ENCODE measurements at regions not wholly inside any gene's neighbourhood (a gene's known extent, or its start where the extent isn't known, plus 50 kb on each side); places are given as distances from the start of the nearest gene placed in this dataset.

DNA sequence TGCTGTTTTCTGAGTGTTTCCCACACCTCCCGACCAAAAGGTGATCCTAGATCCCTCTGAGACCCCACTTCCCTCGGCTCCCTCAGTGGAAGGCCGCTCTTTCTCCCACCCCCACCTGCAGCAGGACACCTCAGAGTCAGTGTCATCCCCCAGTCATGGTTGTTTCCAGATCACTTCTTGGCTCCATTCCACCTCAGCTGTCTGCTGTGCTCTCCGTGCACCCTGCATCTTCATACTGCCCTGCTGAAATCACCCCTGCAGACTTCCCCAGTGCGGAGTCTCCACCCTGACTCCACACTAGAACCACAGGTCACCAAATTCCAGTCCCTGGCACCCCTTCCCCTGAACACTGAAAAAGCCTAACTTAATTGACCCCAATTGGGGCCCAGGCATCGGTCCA is 255.1 kb upstream of the CDYL start:
- H3K27me3 Mint-ChIP-seq, result no peaks in the 10 kb centered on the region

GRCh38 chr6:4518506-4518905 is 257.7 kb upstream of the CDYL start:
- H3K4me1 Mint-ChIP-seq, result no peaks in the 10 kb centered on the region
- no peak overlapping the region for H3K27ac Mint-ChIP-seq
- CTCF ChIA-PET, result no interaction called here
- no peak for DNase-seq
- no peak overlapping the region for H3K4me3 Mint-ChIP-seq
- no peaks in the 10 kb centered on the region for H3K36me3 Mint-ChIP-seq
- H3K27me3 Mint-ChIP-seq, result no peaks in the 10 kb centered on the region
- H3K9me3 Mint-ChIP-seq, result no peaks in the 10 kb centered on the region

More for the DNA sequence above, 255.1 kb upstream of the CDYL start:
- CTCF ChIA-PET, result no interaction called here
- DNase-seq, result no peak
- Mint-ChIP-seq H3K4me3 (no peak overlapping the region), H3K27ac (no peak overlapping the region), H3K36me3 (no peaks in the 10 kb centered on the region), H3K9me3 (no peaks in the 10 kb centered on the region), H3K4me1 (no peaks in the 10 kb centered on the region)

DNA sequence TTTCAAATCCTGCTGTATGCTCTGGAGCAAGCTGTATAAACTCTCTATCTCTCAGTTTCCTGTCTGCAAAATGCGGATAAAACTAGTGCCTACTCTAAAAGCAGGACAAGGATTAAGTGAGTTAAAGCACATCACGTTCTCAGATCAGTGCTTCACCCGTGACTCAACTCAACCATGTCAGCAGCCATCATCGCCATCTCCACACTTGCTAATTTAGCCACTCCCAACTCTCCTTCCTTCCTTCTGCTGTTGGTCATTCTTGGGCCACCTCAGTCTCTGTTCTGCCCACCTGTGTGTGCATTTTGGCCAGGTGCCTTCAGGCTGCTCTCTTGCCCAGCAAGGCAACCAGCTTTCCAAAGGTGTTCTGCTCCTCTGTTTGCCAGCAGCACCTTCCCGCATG is 260.0 kb upstream of the CDYL start:
- Mint-ChIP-seq H3K27me3 (no peaks in the 10 kb centered on the region), H3K4me3 (no peak overlapping the region), H3K4me1 (no peaks in the 10 kb centered on the region), H3K36me3 (no peaks in the 10 kb centered on the region), H3K27ac (no peak overlapping the region), H3K9me3 (no peaks in the 10 kb centered on the region)
- CTCF ChIA-PET, result no interaction called here
- DNase-seq, result no peak

DNA sequence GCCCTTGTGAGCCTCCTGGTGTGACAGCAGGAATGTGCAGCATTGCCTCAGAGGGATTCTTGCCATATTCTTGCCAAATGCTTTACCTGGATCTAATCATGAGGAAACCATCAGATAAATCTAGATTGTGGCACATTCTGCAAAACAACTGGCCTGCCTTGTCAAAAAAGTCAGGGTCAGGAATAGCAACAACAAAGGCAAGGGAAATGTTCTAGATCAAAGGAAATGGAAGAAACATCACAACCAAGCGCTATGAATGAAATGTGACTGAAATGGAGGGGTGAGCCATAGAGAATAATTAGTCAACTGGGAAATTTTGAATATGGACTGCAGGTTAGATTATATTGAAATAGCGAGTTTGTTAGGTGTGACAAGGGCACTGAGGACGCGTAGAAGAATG is 262.6 kb upstream of the CDYL start:
- H3K9me3 Mint-ChIP-seq, result no peaks in the 10 kb centered on the region
- no peaks in the 10 kb centered on the region for H3K4me1 Mint-ChIP-seq
- H3K4me3 Mint-ChIP-seq, result no peak overlapping the region
- DNase-seq, result no peak
- H3K27ac Mint-ChIP-seq, result no peak overlapping the region
- H3K27me3 Mint-ChIP-seq, result peaks cover 3% of the 10 kb centered on the region
- H3K36me3 Mint-ChIP-seq, result no peaks in the 10 kb centered on the region
- CTCF ChIA-PET, result no interaction called here

- Mint-ChIP-seq H3K27me3 (peaks cover 3% of the 10 kb centered on the region), H3K4me1 (no peaks in the 10 kb centered on the region)
Observed at GRCh38 chr6:4512051-4512471, 264.1 kb upstream of the CDYL start.

GRCh38 chr6:4511641-4512020 is 264.6 kb upstream of the CDYL start:
- Mint-ChIP-seq H3K4me3 (no peak overlapping the region), H3K27ac (no peak overlapping the region), H3K4me1 (no peaks in the 10 kb centered on the region), H3K9me3 (no peaks in the 10 kb centered on the region), H3K36me3 (no peaks in the 10 kb centered on the region), H3K27me3 (peaks cover 3% of the 10 kb centered on the region)
- CTCF ChIA-PET, result no interaction called here
- DNase-seq, result no peak

More at GRCh38 chr6:4512051-4512471, 264.1 kb upstream of the CDYL start:
- no peaks in the 10 kb centered on the region for H3K36me3 Mint-ChIP-seq
- H3K4me3 Mint-ChIP-seq, result no peak overlapping the region
- no peak for DNase-seq
- no peaks in the 10 kb centered on the region for H3K9me3 Mint-ChIP-seq
- no peak overlapping the region for H3K27ac Mint-ChIP-seq
- CTCF ChIA-PET, result no interaction called here

DNA sequence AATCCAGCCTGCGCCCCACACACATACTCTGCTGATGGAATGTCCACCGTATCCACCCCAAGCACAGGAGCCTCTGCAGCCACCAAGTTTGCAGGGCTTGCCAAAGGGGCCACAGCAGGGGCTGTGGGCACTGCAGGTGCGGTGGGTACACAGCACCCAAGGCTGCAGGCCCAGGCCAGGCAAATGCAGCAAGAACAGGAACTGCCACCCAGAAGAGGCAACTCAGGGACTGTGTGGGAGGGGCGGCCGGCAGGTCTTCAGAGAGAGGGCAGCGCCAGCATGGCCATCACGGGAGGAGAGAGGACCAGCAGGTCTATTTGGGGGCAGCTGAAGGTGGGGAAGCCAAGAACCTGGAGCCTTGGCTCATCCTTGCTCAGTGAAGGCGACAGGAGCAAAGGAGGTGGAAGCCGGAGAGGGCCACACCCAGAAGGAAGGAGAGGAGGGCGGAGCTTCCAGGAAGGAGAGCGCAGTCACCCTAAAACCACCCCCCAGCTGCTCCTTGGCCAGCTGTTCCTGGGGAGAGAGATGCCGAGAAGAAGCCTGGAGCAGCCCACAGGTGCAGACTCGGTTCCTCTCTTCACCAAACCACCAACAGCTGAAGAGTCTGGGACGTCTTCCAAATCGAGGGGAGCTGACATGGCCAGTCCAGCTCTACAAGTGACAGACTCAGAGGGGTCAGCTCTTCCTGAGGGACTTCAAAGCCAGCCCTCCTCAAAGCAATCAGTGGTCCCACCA is 265.1 kb upstream of the CDYL start:
- H3K27me3 Mint-ChIP-seq, result peaks cover 7% of the 10 kb centered on the region
- CTCF ChIA-PET, result no interaction called here
- H3K4me3 Mint-ChIP-seq, result no peak overlapping the region
- DNase-seq, result no peak
- H3K27ac Mint-ChIP-seq, result no peak overlapping the region
- H3K9me3 Mint-ChIP-seq, result no peaks in the 10 kb centered on the region
- no peaks in the 10 kb centered on the region for H3K4me1 Mint-ChIP-seq
- H3K36me3 Mint-ChIP-seq, result no peaks in the 10 kb centered on the region

DNA sequence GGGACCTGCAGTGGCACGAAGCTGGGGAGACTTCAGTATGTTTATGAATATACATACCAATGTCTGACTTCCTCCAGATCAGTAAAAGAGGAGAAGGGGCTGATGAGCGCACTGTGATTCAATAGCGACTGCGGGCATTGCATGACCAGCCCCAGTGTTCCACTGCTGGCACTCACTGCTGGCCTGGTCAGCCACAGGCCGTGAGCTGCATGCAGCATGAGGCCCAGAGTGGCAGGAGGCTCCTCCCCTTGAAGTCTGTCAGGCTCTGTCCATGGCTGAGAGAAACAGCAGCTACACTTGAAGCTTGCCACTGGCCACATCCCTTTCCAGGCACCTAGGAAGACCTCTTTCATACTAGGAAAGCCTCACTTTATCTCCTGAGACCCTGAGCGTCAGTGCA is 265.9 kb upstream of the CDYL start:
- Mint-ChIP-seq H3K4me3 (no peak overlapping the region), H3K27ac (no peak overlapping the region), H3K4me1 (no peaks in the 10 kb centered on the region), H3K9me3 (no peaks in the 10 kb centered on the region), H3K36me3 (no peaks in the 10 kb centered on the region), H3K27me3 (peaks cover 7% of the 10 kb centered on the region)
- CTCF ChIA-PET, result no interaction called here
- no peak for DNase-seq

GRCh38 chr6:4509506-4509905 is 266.7 kb upstream of the CDYL start:
- Mint-ChIP-seq H3K4me3 (no peak overlapping the region), H3K36me3 (no peaks in the 10 kb centered on the region), H3K27me3 (peaks cover 7% of the 10 kb centered on the region), H3K9me3 (no peaks in the 10 kb centered on the region), H3K4me1 (no peaks in the 10 kb centered on the region), H3K27ac (no peak overlapping the region)
- CTCF ChIA-PET, result no interaction called here
- DNase-seq, result no peak

DNA sequence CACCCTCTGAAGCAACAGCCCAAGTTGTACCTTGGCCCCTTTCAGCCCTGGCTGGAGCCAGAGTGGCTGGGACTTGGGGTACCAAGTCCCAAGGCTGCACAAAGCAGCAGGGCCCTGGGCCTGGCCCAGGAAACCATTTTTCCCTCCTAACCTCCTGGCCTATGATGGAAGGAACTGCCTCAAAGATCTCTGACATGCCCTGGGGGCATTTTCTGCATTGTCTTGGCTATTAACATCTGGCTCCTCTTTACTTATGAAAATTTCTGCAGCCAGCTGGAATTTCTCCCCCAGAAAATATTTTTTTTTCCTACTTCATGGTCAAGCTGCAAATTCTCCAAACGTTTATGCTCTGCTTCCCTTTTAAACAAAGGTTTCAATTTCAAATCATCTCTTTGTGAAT is 269.4 kb upstream of the CDYL start:
- peaks cover 7% of the 10 kb centered on the region for H3K27me3 Mint-ChIP-seq
- CTCF ChIA-PET, result no interaction called here
- H3K9me3 Mint-ChIP-seq, result no peaks in the 10 kb centered on the region
- no peak overlapping the region for H3K4me3 Mint-ChIP-seq
- no peaks in the 10 kb centered on the region for H3K4me1 Mint-ChIP-seq
- no peak overlapping the region for H3K27ac Mint-ChIP-seq
- no peak for DNase-seq
- H3K36me3 Mint-ChIP-seq, result no peaks in the 10 kb centered on the region

- Mint-ChIP-seq H3K4me1 (no peaks in the 10 kb centered on the region), H3K9me3 (no peaks in the 10 kb centered on the region), H3K4me3 (no peak overlapping the region), H3K36me3 (no peaks in the 10 kb centered on the region), H3K27me3 (peaks cover 7% of the 10 kb centered on the region), H3K27ac (no peak overlapping the region)
- no peak for DNase-seq
- CTCF ChIA-PET, result no interaction called here
Observed at GRCh38 chr6:4506223-4506622, 270.0 kb upstream of the CDYL start.

GRCh38 chr6:4504700-4505099 is 271.5 kb upstream of the CDYL start:
- no peak overlapping the region for H3K27ac Mint-ChIP-seq
- no peak overlapping the region for H3K4me3 Mint-ChIP-seq
- no peaks in the 10 kb centered on the region for H3K4me1 Mint-ChIP-seq
- H3K36me3 Mint-ChIP-seq, result no peaks in the 10 kb centered on the region
- CTCF ChIA-PET, result no interaction called here
- no peaks in the 10 kb centered on the region for H3K9me3 Mint-ChIP-seq
- no peak for DNase-seq
- H3K27me3 Mint-ChIP-seq, result peaks cover 4% of the 10 kb centered on the region

DNA sequence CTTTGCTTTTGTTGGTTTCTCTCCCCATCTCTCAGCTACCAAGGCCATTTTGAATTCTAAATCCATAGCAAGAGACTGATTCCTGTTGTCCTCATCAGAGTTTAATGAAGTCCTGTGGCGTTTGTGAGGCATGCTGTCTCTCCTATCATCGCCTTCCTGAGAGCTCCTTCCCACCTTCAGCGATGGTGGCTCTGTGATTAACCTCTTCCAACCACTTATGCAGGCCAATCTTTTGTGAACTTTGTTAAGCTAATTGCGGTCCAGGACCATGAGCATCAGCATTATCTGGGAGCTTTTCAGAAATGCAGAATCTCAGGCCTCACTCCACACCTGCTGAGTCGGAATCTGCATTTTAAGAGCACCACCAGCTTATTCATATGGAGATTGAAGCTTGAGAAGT is 272.5 kb upstream of the CDYL start:
- no peak for DNase-seq
- Mint-ChIP-seq H3K27me3 (peaks cover 4% of the 10 kb centered on the region), H3K36me3 (no peaks in the 10 kb centered on the region), H3K4me3 (no peak overlapping the region), H3K9me3 (no peaks in the 10 kb centered on the region), H3K27ac (no peak overlapping the region), H3K4me1 (no peaks in the 10 kb centered on the region)
- CTCF ChIA-PET, result no interaction called here

DNA sequence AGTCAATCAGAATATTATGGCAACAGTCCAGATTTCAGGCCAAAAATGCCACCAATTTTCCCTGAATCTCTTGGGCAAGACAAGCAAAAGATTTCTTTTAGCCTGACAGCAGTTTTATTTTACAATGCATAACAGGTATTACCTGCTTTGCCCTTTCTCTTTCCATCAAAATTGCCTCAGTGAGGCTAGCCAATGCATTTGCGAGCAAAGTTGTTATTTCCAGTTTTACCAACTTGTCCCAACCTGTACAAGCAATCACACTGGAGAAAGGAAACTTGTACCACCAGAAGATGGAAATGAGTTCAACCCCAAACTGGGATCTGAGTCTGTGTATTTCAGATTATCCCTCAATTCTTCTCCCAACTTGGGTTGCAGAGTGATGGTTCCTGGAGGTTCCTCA is 279.9 kb upstream of the CDYL start:
- no peak for DNase-seq
- Mint-ChIP-seq H3K9me3 (no peaks in the 10 kb centered on the region), H3K4me3 (no peak overlapping the region), H3K36me3 (no peaks in the 10 kb centered on the region), H3K27ac (no peak overlapping the region), H3K27me3 (peaks cover 4% of the 10 kb centered on the region), H3K4me1 (no peaks in the 10 kb centered on the region)
- CTCF ChIA-PET, result no interaction called here

DNA sequence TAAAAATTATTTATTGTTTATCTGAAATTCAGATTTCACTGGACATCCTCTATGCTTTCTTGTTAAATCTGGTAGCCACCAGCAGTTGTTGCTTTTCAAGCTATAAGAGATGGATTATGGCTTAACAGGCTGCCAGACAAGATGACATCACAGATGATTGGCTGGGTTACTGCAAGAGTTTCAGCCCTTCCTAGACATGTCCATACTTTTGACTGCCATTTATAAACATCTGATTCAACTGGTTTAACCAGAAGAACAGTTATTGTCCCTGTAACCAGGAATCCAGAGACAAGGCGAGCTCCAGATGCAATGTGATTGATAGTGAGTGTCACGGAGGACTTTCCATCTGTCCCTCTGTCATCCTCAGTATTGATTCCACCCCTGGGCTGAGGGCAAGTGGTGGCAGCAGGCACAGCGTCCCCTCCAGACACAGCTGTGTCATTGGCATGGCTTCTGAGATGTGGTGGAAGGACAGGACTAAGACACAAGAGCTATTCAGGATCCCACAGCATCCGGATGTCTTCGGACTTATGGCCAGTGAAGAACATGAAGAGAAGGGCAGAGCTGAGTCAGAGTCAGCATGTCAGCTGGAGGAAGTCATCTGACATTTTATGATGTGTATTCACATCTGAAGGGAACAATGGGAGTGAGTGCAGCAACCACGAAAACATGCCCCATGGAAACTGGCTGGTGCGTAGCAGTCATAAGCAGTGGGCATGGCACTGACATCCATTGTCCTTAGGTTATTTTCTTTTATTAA is 284.5 kb upstream of the CDYL start:
- CTCF ChIA-PET, result interaction anchor here (1.0 kb wide), 1 partner anchor 10 kb away, joined by 3 read pairs; no protein-coding TSS in a partner anchor
- Mint-ChIP-seq H3K4me3 (no peak overlapping the region), H3K9me3 (peaks cover 19% of the 10 kb centered on the region), H3K27me3 (no peaks in the 10 kb centered on the region), H3K27ac (no peak overlapping the region), H3K4me1 (no peaks in the 10 kb centered on the region), H3K36me3 (no peaks in the 10 kb centered on the region)
- no peak for DNase-seq

All from activated naive CD4-positive, alpha-beta T cell treated with anti-CD3 and anti-CD28 coated beads, Interleukin-2, amount 10 ng/mL, durations not matched to agents 7 days and 5 days (primary cell).